Activated CD8-positive, alpha-beta T cell treated with anti-CD3 and anti-CD28 coated beads for 36 hours (primary cell): ENCODE measurements at regions not wholly inside any gene's neighbourhood (a gene's known extent, or its start where the extent isn't known, plus 50 kb on each side); places are given as distances from the start of the nearest gene placed in this dataset.

Source experiments
- ATAC-seq: fragments of 200-7000 bp; cut with Tn5 transposase; one replicate; pipeline ENCODE4 v1.10.0; 2021; ENCODE audit warnings: mild to moderate bottlenecking, moderate library complexity
- CTCF ChIA-PET: fragments of 350-600 bp; sonication (Branson Sonifier 250); formaldehyde crosslinking; loops from one replicate; lab custom pipeline; 2021; ENCODE audit warnings: antibody characterized with exemption; lab: Charles Lee
- POLR2A ChIA-PET: fragments of 350-600 bp; sonication (Branson Sonifier 250); formaldehyde crosslinking; loops from one replicate; lab custom pipeline; 2021; ENCODE audit warnings: antibody characterized with exemption; lab: Charles Lee
- DNase-seq: peaks from one replicate; pipeline ENCODE4 v3.0.0-alpha.2; 2020
- H3K27ac Mint-ChIP-seq: one replicate; pipeline ENCODE4 v1.8.0; 2021; ENCODE audit warnings: mild to moderate bottlenecking, mixed read lengths
- H3K27me3 Mint-ChIP-seq: one replicate; pipeline ENCODE4 v1.8.0; 2021; ENCODE audit warnings: mixed read lengths
- H3K36me3 Mint-ChIP-seq: one replicate; pipeline ENCODE4 v1.8.0; 2021; ENCODE audit warnings: low read depth, mixed read lengths
- H3K4me1 Mint-ChIP-seq: one replicate; pipeline ENCODE4 v1.8.0; 2021; ENCODE audit warnings: low read depth, mixed read lengths
- H3K4me3 Mint-ChIP-seq: one replicate; pipeline ENCODE4 v1.8.0; 2021; ENCODE audit warnings: mild to moderate bottlenecking, moderate library complexity, mixed read lengths
- H3K9me3 Mint-ChIP-seq: one replicate; pipeline ENCODE4 v1.8.0; 2021; ENCODE audit warnings: mixed read lengths
- CTCF ChIP-seq: fragments of 200-600 bp; IDR thresholded peaks from one replicate; pipeline ENCODE4 v1.8.0; 2022; ENCODE audit warnings: antibody characterized with exemption, mild to moderate bottlenecking
- intact Hi-C: fragments of 100-400 bp; cut with micrococcal nuclease; formaldehyde crosslinking; loops from one replicate; pipeline ENCODE4 v1.10.0; 2022

- no peak for ATAC-seq
- no peak for TF ChIP-seq CTCF
- no peaks in the 10 kb centered on the region for H3K9me3 Mint-ChIP-seq
- POLR2A ChIA-PET, result no interaction called here
- CTCF ChIA-PET, result no interaction called here
- DNase-seq, result no peak
- H3K36me3 Mint-ChIP-seq, result no peaks in the 10 kb centered on the region
- H3K4me1 Mint-ChIP-seq, result no peaks in the 10 kb centered on the region
- H3K27me3 Mint-ChIP-seq, result no peaks in the 10 kb centered on the region
- intact Hi-C loops, result no loop called here
- H3K27ac Mint-ChIP-seq, result no peak overlapping the region
- no peak overlapping the region for H3K4me3 Mint-ChIP-seq
Observed at GRCh38 chr2:104563398-104563996, 290.4 kb upstream of the POU3F3 start.

DNA sequence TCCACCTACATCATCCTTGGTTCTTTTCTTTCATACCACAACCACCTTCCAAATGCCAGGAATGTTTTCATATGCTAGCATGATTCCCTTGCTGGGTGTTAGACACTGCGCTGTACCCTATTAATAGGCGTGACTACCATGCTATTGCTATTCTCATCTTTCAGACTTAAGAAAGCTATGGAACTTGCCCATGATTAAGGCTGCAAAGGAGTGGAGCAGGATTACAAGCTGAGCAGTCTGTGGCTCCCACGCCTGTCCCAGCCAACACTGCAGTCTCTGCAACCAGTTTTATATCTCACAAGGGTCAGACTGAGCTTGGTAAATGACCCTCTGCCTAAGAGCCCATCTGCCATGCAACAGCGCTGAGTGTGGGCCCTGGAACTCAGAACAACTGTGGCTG lies 285.7 kb upstream of the POU3F3 start:
- H3K4me1 Mint-ChIP-seq, result no peaks in the 10 kb centered on the region
- H3K27me3 Mint-ChIP-seq, result no peaks in the 10 kb centered on the region
- POLR2A ChIA-PET, result no interaction called here
- no peak overlapping the region for H3K27ac Mint-ChIP-seq
- intact Hi-C loops, result no loop called here
- TF ChIP-seq CTCF, result no peak
- DNase-seq (no peak), ATAC-seq (no peak)
- CTCF ChIA-PET, result no interaction called here
- H3K36me3 Mint-ChIP-seq, result no peaks in the 10 kb centered on the region
- no peak overlapping the region for H3K4me3 Mint-ChIP-seq
- no peaks in the 10 kb centered on the region for H3K9me3 Mint-ChIP-seq

DNA sequence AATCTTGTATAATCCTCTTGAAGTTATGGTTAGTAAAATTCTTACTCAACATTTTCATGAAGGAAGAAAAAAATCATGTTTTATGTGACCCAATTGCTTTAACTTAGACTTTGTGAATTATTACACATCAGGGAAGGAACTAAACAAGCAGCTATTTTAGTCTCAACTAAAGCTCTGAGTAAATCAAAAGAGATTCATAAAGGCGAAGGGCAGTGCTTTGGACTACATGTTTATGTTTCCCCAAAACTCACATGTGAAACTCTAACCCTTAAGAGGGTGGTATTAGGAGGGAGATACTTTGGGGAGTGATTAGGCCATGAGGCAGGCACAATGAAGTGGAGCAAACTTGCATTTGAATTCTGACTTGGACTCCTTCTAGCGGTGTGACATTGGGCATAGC lies 283.7 kb upstream of the POU3F3 start:
- intact Hi-C loops, result no loop called here
- ATAC-seq, result no peak

GRCh38 chr2:104572834-104573233 lies 281.1 kb upstream of the POU3F3 start:
- no peaks in the 10 kb centered on the region for H3K27me3 Mint-ChIP-seq
- H3K9me3 Mint-ChIP-seq, result no peaks in the 10 kb centered on the region
- ChIA-PET CTCF (no interaction called here), POLR2A (no interaction called here)
- intact Hi-C loops, result no loop called here
- H3K4me1 Mint-ChIP-seq, result no peaks in the 10 kb centered on the region
- ATAC-seq (no peak), DNase-seq (no peak)
- H3K4me3 Mint-ChIP-seq, result no peak overlapping the region
- H3K36me3 Mint-ChIP-seq, result no peaks in the 10 kb centered on the region
- H3K27ac Mint-ChIP-seq, result no peak overlapping the region
- no peak for TF ChIP-seq CTCF

More for the DNA sequence above, 283.7 kb upstream of the POU3F3 start:
- TF ChIP-seq CTCF, result no peak
- no peak for DNase-seq
- CTCF ChIA-PET, result interaction anchor here (0.6 kb wide), 1 partner anchor 206 kb away, joined by 3 read pairs; no protein-coding TSS in a partner anchor
- Mint-ChIP-seq H3K4me3 (no peak overlapping the region), H3K27ac (no peak overlapping the region), H3K36me3 (no peaks in the 10 kb centered on the region), H3K27me3 (no peaks in the 10 kb centered on the region), H3K9me3 (no peaks in the 10 kb centered on the region), H3K4me1 (no peaks in the 10 kb centered on the region)
- POLR2A ChIA-PET, result no interaction called here

DNA sequence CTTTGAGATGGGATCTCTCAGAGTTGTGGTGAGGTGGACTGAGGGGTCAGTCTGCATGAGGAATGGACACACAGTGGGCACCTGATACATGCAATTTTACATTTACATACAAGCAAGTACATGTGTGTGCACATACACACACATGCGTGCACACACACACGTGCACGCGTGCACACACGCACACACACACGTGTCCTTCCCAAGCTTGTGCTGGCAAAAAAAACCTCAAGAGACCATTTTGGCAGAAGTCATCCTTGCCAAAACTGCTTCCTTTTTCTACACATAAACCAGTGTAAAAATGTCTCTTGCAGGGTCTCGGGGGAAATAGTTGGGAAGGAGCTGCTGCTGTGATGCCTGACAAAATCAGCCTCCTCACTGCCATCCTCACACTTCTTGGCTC lies 279.5 kb upstream of the POU3F3 start:
- no peaks in the 10 kb centered on the region for H3K27me3 Mint-ChIP-seq
- TF ChIP-seq CTCF, result no peak
- CTCF ChIA-PET, result no interaction called here

More for the DNA sequence above, 279.5 kb upstream of the POU3F3 start:
- Mint-ChIP-seq H3K9me3 (no peaks in the 10 kb centered on the region), H3K36me3 (no peaks in the 10 kb centered on the region), H3K27ac (no peak overlapping the region), H3K4me3 (no peak overlapping the region), H3K4me1 (no peaks in the 10 kb centered on the region)
- DNase-seq (no peak), ATAC-seq (no peak)
- POLR2A ChIA-PET, result no interaction called here
- intact Hi-C loops, result no loop called here
